ENCODE measurements at regions not wholly inside any gene's neighbourhood (a gene's known extent, or its start where the extent isn't known, plus 50 kb on each side); places are given as distances from the start of the nearest gene placed in this dataset.

DNA sequence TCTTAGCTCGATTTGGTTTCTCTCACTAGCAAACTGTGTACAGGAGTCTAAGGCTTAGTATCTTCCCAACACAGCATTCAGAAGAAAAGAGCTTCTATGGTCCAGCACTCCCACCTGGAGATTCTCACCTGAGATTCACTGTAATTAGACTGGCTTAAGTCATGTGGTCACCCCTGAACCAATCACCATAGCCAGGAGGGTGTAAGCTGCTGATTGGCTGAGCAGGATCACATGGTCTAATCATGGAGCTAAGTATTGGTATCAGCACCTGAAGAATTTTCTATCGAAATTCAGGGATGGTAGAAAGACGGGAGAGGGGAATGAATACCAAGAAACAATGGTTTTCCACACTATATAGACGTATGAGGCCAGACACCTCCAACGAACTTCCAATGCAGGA, 359.8 kb upstream of the ERCC4 start:
- DNase-seq, result no peak
- Histone ChIP-seq H3K27me3 (ENCODE audit: insufficient read depth, low read length) (no peaks in the 10 kb centered on the region), H3K4me2 (ENCODE audit: insufficient read depth, insufficient read length, low read length) (no peak overlapping the region), H3K79me2 (ENCODE audit: insufficient read depth, low read length) (no peaks in the 10 kb centered on the region), H2AFZ (ENCODE audit: low read length) (no peak overlapping the region), H3K56ac (ENCODE audit: insufficient read length, low read depth, low read length) (no peak overlapping the region), H4K5ac (ENCODE audit: insufficient read length, low read depth, low read length) (no peak overlapping the region), H3K23ac (ENCODE audit: insufficient read length, low read depth, low read length) (no peak overlapping the region), H2BK120ac (ENCODE audit: low read depth, low read length, poor library complexity, severe bottlenecking) (no peak overlapping the region), H3K18ac (ENCODE audit: insufficient read length, low read depth, low read length) (no peak overlapping the region), H2BK5ac (ENCODE audit: insufficient read length, low read length) (no peak overlapping the region), H3K4ac (ENCODE audit: low read depth, low read length) (no peak overlapping the region), H4K91ac (ENCODE audit: insufficient read length, low read depth, low read length) (no peak overlapping the region), H2BK12ac (ENCODE audit: insufficient read length, low read depth, low read length) (no peak overlapping the region), H3K9me3 (ENCODE audit: control insufficient read depth, low read depth, low read length) (no peaks in the 10 kb centered on the region), H3T11ph (ENCODE audit: low read length) (no peak overlapping the region), H3K23me2 (ENCODE audit: insufficient read length, low read depth, low read length, poor library complexity, severe bottlenecking) (no peaks in the 10 kb centered on the region), H3K9ac (ENCODE audit: extremely low read depth, insufficient read length, low read length) (no peak overlapping the region), H3K79me1 (ENCODE audit: insufficient read depth, low read depth, low read length, poor library complexity, severe bottlenecking) (no peaks in the 10 kb centered on the region), H3K4me1 (ENCODE audit: insufficient read depth, low read length) (peaks cover 8% of the 10 kb centered on the region; the same call in 1 of the 2 replicates), H4K8ac (replicated peaks; ENCODE audit: insufficient read length, low read depth, low read length) (no peak overlapping the region), H4K20me1 (ENCODE audit: control insufficient read depth, insufficient read depth, insufficient read length) (no peaks in the 10 kb centered on the region), H2BK15ac (ENCODE audit: low read depth, low read length) (no peak overlapping the region), H3K27ac (ENCODE audit: insufficient read length, low read depth, low read length) (no peak overlapping the region), H2BK20ac (ENCODE audit: low read depth, low read length, poor library complexity, severe bottlenecking) (no peak overlapping the region), H2AK5ac (ENCODE audit: insufficient read length, low read length) (no peak overlapping the region), H3K14ac (ENCODE audit: insufficient read depth, low read length) (no peak overlapping the region)
- Mint-ChIP-seq H3K36me3 (ENCODE audit: insufficient read depth in 1 of 3, low read depth in 3 of 3) (peaks cover 0 to 3% (median 0%) of the 10 kb centered on the region in 3 experiments; a peak in 1 of 7 replicates), H3K27ac (no peak overlapping the region), H3K9me3 (no peaks in the 10 kb centered on the region), H3K4me1 (peaks cover 17 to 19% of the 10 kb centered on the region in 2 experiments), H3K4me3 (no peak overlapping the region), H3K27me3 (ENCODE audit: low read depth) (no peaks in the 10 kb centered on the region)
- WGBS (ENCODE audit: extremely low coverage, insufficient read length, low lambda C conversion rate), result no CpG with 5 or more reads among the region's 5 CpGs
- TF ChIP-seq, protein P1, sequence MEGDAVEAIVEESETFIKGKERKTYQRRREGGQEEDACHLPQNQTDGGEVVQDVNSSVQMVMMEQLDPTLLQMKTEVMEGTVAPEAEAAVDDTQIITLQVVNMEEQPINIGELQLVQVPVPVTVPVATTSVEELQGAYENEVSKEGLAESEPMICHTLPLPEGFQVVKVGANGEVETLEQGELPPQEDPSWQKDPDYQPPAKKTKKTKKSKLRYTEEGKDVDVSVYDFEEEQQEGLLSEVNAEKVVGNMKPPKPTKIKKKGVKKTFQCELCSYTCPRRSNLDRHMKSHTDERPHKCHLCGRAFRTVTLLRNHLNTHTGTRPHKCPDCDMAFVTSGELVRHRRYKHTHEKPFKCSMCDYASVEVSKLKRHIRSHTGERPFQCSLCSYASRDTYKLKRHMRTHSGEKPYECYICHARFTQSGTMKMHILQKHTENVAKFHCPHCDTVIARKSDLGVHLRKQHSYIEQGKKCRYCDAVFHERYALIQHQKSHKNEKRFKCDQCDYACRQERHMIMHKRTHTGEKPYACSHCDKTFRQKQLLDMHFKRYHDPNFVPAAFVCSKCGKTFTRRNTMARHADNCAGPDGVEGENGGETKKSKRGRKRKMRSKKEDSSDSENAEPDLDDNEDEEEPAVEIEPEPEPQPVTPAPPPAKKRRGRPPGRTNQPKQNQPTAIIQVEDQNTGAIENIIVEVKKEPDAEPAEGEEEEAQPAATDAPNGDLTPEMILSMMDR (conservative IDR thresholded peaks at IDR 0.05), result no peak
